ENCODE measurements at regions not wholly inside any gene's neighbourhood (a gene's known extent, or its start where the extent isn't known, plus 50 kb on each side); places are given as distances from the start of the nearest gene placed in this dataset.

GRCh38 chr1:101546885-101547284 lies 310.1 kb downstream of the S1PR1 start:
- Histone ChIP-seq H3K4me2 (no peak overlapping the region), H3K27ac (no peak overlapping the region), H3K9me2 (replicated peaks; ENCODE audit: insufficient read depth) (no peaks in the 10 kb centered on the region), H3K36me3 (replicated peaks; ENCODE audit: insufficient read depth, low read depth) (no peaks in the 10 kb centered on the region), H3K4me1 (ENCODE audit: insufficient read depth) (no peaks in the 10 kb centered on the region), H2AFZ (no peak overlapping the region), H3K79me2 (no peaks in the 10 kb centered on the region), H3K9me3 (ENCODE audit: low read depth) (no peaks in the 10 kb centered on the region), H3K27me3 (no peaks in the 10 kb centered on the region), H4K20me1 (ENCODE audit: insufficient read depth, poor library complexity, severe bottlenecking) (no peaks in the 10 kb centered on the region), H3K4me3 (no peak overlapping the region)
- no peak for DNase-seq (ENCODE audit: low spot score)
- WGBS (ENCODE audit: low lambda C conversion rate, missing lambda C conversion rate) = 0% methylated on average over 1 of the region's 1 CpG
- TF ChIP-seq, protein P1, sequence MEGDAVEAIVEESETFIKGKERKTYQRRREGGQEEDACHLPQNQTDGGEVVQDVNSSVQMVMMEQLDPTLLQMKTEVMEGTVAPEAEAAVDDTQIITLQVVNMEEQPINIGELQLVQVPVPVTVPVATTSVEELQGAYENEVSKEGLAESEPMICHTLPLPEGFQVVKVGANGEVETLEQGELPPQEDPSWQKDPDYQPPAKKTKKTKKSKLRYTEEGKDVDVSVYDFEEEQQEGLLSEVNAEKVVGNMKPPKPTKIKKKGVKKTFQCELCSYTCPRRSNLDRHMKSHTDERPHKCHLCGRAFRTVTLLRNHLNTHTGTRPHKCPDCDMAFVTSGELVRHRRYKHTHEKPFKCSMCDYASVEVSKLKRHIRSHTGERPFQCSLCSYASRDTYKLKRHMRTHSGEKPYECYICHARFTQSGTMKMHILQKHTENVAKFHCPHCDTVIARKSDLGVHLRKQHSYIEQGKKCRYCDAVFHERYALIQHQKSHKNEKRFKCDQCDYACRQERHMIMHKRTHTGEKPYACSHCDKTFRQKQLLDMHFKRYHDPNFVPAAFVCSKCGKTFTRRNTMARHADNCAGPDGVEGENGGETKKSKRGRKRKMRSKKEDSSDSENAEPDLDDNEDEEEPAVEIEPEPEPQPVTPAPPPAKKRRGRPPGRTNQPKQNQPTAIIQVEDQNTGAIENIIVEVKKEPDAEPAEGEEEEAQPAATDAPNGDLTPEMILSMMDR (IDR thresholded peaks at IDR 0.05; ENCODE audit: poor library complexity) = no peak
- TF ChIP-seq EZH2 (IDR thresholded peaks at IDR 0.05; ENCODE audit: borderline replicate concordance) (no peak), EZH2phosphoT487 (IDR thresholded peaks at IDR 0.05; ENCODE audit: low read depth, severe bottlenecking, unreplicated experiment) (no peak)

GRCh38 chr1:101547357-101547756 lies 310.5 kb downstream of the S1PR1 start:
- no peaks in the 10 kb centered on the region for H3K36me3 ChIP-seq (replicated peaks; ENCODE audit: insufficient read depth, low read depth)
- no peak overlapping the region for H3K4me2 ChIP-seq
- no peaks in the 10 kb centered on the region for H3K9me3 ChIP-seq (ENCODE audit: low read depth)
- TF ChIP-seq, protein P1 (IDR thresholded peaks at IDR 0.05; ENCODE audit: poor library complexity) = no peak
- WGBS (ENCODE audit: low lambda C conversion rate, missing lambda C conversion rate) = 59% methylated on average over 3 of the region's 3 CpGs
- H3K27me3 ChIP-seq = no peaks in the 10 kb centered on the region
- no peak overlapping the region for H2AFZ ChIP-seq
- H3K4me3 ChIP-seq = no peak overlapping the region
- H3K4me1 ChIP-seq (ENCODE audit: insufficient read depth) = no peaks in the 10 kb centered on the region
- no peaks in the 10 kb centered on the region for H3K9me2 ChIP-seq (replicated peaks; ENCODE audit: insufficient read depth)
- H3K79me2 ChIP-seq = no peaks in the 10 kb centered on the region
- no peak overlapping the region for H3K27ac ChIP-seq
- H4K20me1 ChIP-seq (ENCODE audit: insufficient read depth, poor library complexity, severe bottlenecking) = no peaks in the 10 kb centered on the region
- no peak for DNase-seq (ENCODE audit: low spot score)

DNA sequence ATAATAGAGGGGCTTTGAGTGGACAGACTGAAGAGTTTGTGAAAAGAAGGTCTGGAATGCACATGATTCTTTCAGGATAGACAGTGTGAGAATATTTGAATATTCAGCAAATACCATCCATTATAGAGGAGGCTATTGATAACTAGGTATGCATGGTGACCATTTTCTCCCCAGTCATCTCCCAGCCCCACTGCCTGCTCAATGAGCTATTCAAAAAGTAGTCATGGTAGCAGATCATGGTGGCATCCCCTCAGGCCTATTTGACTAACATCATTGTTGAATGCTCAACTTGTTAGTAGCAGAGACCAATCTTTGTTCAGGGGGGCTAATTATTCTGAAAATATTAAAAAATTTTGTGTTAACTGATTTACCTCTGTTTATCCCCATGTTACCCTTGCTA lies 311.6 kb downstream of the S1PR1 start:
- Histone ChIP-seq H3K79me2 (no peaks in the 10 kb centered on the region), H3K9me3 (ENCODE audit: low read depth) (no peaks in the 10 kb centered on the region), H2AFZ (no peak overlapping the region), H4K20me1 (ENCODE audit: insufficient read depth, poor library complexity, severe bottlenecking) (no peaks in the 10 kb centered on the region), H3K27ac (no peak overlapping the region), H3K4me2 (no peak overlapping the region), H3K4me1 (ENCODE audit: insufficient read depth) (no peaks in the 10 kb centered on the region), H3K27me3 (no peaks in the 10 kb centered on the region), H3K4me3 (no peak overlapping the region), H3K36me3 (replicated peaks; ENCODE audit: insufficient read depth, low read depth) (no peaks in the 10 kb centered on the region), H3K9me2 (replicated peaks; ENCODE audit: insufficient read depth) (no peaks in the 10 kb centered on the region)
- no peak for DNase-seq (ENCODE audit: low spot score)
- no peak for TF ChIP-seq EZH2phosphoT487 (IDR thresholded peaks at IDR 0.05; ENCODE audit: low read depth, severe bottlenecking, unreplicated experiment)
- TF ChIP-seq, protein P1 (IDR thresholded peaks at IDR 0.05; ENCODE audit: poor library complexity) = no peak
- no peak for TF ChIP-seq EZH2 (IDR thresholded peaks at IDR 0.05; ENCODE audit: borderline replicate concordance)

GRCh38 chr1:101550581-101550980 lies 313.8 kb downstream of the S1PR1 start:
- no peaks in the 10 kb centered on the region for H4K20me1 ChIP-seq (ENCODE audit: insufficient read depth, poor library complexity, severe bottlenecking)
- no peaks in the 10 kb centered on the region for H3K4me1 ChIP-seq (ENCODE audit: insufficient read depth)
- 81% methylated on average over 1 of the region's 1 CpG for WGBS (ENCODE audit: low lambda C conversion rate, missing lambda C conversion rate)
- no peaks in the 10 kb centered on the region for H3K79me2 ChIP-seq
- no peak for DNase-seq (ENCODE audit: low spot score)
- no peaks in the 10 kb centered on the region for H3K27me3 ChIP-seq
- H3K9me3 ChIP-seq (ENCODE audit: low read depth) = no peaks in the 10 kb centered on the region
- no peaks in the 10 kb centered on the region for H3K36me3 ChIP-seq (replicated peaks; ENCODE audit: insufficient read depth, low read depth)
- H3K27ac ChIP-seq = no peak overlapping the region
- no peaks in the 10 kb centered on the region for H3K9me2 ChIP-seq (replicated peaks; ENCODE audit: insufficient read depth)
- no peak overlapping the region for H3K4me3 ChIP-seq
- H3K4me2 ChIP-seq = no peak overlapping the region
- TF ChIP-seq EZH2 (IDR thresholded peaks at IDR 0.05; ENCODE audit: borderline replicate concordance) (no peak), EZH2phosphoT487 (IDR thresholded peaks at IDR 0.05; ENCODE audit: low read depth, severe bottlenecking, unreplicated experiment) (no peak)
- TF ChIP-seq, protein P1 (IDR thresholded peaks at IDR 0.05; ENCODE audit: poor library complexity) = no peak
- H2AFZ ChIP-seq = no peak overlapping the region
